ENCODE measurements at regions not wholly inside any gene's neighbourhood (a gene's known extent, or its start where the extent isn't known, plus 50 kb on each side); places are given as distances from the start of the nearest gene placed in this dataset.

DNA sequence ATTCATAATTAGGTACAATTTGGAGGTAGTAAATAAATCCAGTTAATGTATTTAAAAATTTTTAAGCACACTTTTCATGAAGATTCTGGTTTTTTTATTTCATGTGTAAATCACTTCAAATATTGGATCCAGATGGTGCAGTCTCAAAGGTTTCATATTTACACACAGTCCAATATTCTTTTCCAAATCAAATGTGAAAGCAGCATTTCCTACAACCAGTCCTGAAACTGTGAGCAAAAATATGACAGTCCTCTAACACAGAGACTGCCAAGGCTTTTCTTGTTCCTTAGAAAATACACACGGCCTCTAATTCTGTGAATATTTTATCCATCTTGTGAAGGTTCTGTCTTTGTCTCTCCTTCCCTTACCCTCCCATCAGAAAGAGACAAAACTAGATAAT, 645.9 kb downstream of the ARL4A start:
- no peak for TF ChIP-seq EZH2phosphoT487 (IDR thresholded peaks at IDR 0.05; ENCODE audit: borderline replicate concordance, low read length)
- TF ChIP-seq, protein P1, sequence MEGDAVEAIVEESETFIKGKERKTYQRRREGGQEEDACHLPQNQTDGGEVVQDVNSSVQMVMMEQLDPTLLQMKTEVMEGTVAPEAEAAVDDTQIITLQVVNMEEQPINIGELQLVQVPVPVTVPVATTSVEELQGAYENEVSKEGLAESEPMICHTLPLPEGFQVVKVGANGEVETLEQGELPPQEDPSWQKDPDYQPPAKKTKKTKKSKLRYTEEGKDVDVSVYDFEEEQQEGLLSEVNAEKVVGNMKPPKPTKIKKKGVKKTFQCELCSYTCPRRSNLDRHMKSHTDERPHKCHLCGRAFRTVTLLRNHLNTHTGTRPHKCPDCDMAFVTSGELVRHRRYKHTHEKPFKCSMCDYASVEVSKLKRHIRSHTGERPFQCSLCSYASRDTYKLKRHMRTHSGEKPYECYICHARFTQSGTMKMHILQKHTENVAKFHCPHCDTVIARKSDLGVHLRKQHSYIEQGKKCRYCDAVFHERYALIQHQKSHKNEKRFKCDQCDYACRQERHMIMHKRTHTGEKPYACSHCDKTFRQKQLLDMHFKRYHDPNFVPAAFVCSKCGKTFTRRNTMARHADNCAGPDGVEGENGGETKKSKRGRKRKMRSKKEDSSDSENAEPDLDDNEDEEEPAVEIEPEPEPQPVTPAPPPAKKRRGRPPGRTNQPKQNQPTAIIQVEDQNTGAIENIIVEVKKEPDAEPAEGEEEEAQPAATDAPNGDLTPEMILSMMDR (IDR thresholded peaks at IDR 0.05; ENCODE audit: low read depth, low read length, poor library complexity, severe bottlenecking) = no peak

Data from DOHH2 (cell line).